ENCODE measurements at regions not wholly inside any gene's neighbourhood (a gene's known extent, or its start where the extent isn't known, plus 50 kb on each side); places are given as distances from the start of the nearest gene placed in this dataset.

DNA sequence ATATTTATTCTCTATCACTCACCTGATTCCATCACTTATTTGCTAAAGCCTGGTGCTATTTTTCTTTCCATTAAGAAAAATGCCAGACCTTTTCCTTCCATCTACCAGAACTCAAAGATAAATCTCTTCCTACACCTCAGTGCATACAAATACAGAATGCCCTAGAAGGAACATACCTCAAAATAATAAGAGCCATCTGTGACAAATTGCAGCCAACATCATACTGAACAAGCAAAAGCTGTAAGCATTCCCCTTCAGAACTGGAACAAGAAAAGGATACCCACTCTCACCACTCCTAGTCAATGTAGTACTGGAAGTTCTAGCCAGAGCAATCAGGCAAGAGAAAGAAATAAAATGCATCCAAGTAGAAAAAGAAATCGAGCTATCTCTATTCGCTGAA is 315.9 kb upstream of the UBE2E3 start (continued):
- TF ChIP-seq JUND (IDR thresholded peaks at IDR 0.05) = no peak

DNA sequence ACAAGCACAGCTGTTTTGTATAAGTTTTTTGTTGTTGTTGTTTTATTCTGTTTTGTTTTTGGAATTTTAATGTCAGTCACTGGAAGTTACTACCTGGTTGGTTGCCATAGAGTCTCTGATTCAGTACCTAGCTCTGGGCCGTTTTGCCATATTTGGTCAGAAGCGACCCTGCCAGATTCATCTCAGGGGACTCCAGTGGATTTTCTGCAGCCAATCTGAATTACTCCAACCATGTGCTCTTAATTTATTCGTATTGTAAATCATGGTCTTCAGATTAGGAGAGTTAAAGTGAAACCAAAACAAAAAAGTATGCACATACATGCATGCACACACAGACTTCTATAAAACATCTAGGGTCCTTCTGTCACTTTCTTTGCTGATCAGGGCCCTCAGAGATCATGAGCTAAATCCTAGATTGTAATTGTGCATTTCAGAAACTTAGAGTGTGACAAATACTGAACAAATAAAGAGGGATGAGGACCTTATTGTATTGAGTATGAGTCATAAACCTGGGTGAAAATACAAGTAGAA is 317.4 kb upstream of the UBE2E3 start:
- Histone ChIP-seq H3K36me3 (replicated peaks in 1 of 2; ENCODE audit: control insufficient read depth in 1 of 2, insufficient read depth in 2 of 2, low read length in 1 of 2) (no peaks in the 10 kb centered on the region), H3K9ac (no peak overlapping the region), H2AFZ (ENCODE audit: low read depth) (peak overlapping the region; percentile 43; the same call in 1 of the 2 replicates), H3K9me2 (no peaks in the 10 kb centered on the region), H3K79me2 (ENCODE audit: insufficient read depth) (no peaks in the 10 kb centered on the region), H3K4me2 (peak overlapping the region; percentile 49; the same call in 1 of the 2 replicates), H4K20me1 (ENCODE audit: insufficient read depth) (no peaks in the 10 kb centered on the region), H3K4me3 (ENCODE audit: low read depth in 2 of 2, low read length in 1 of 2) (0 out of 4 replicates have a peak overlapping the region, but pooled peaks of 1 of the 2 experiments have one; percentile 23), H3F3A (replicated peaks; ENCODE audit: insufficient read depth) (no peaks in the 10 kb centered on the region), H3K4me1 (ENCODE audit: control insufficient read depth in 1 of 2, insufficient read depth in 2 of 2, low read depth in 1 of 2, low read length in 1 of 2) (no peaks in the 10 kb centered on the region; a peak in 2 of 4 replicates), H3K27ac (ENCODE audit: low read depth in 2 of 2, low read length in 1 of 2) (no peak overlapping the region), H3K27me3 (ENCODE audit: insufficient read depth) (no peaks in the 10 kb centered on the region), H3K9me3 (no peaks in the 10 kb centered on the region)
- ChIA-PET CTCF (interaction anchor here (0.7 to 1.2 kb wide), 2 partner anchors 10 to 54 kb away, joined by 3 to 4 read pairs; no protein-coding TSS in a partner anchor), POLR2A (no interaction called here)
- no peak for DNase-seq
- 57% methylated on average over 3 of the region's 3 CpGs for WGBS (ENCODE audit: low lambda C conversion rate)
- TF ChIP-seq MEF2A (IDR thresholded peaks at IDR 0.05; ENCODE audit: borderline replicate concordance, low read depth) (no peak), GABPA (IDR thresholded peaks at IDR 0.05; ENCODE audit: low read depth) (no peak), EZH2phosphoT487 (IDR thresholded peaks at IDR 0.05; ENCODE audit: borderline replicate concordance, low read depth) (no peak), RAD21 (IDR thresholded peaks at IDR 0.05; ENCODE audit: low read length) (no peak), YY1 (IDR thresholded peaks at IDR 0.05; ENCODE audit: low read depth) (no peak), CHD2 (IDR thresholded peaks at IDR 0.05; ENCODE audit: low read length, partially characterized antibody) (no peak), FOXM1 (IDR thresholded peaks at IDR 0.05; ENCODE audit: low read depth) (no peak), GATA2 (CRISPR knock-in tag; IDR thresholded peaks at IDR 0.05) (no peak), TEAD4 (IDR thresholded peaks at IDR 0.05; ENCODE audit: borderline replicate concordance, insufficient read depth) (no peak), TAF1 (IDR thresholded peaks at IDR 0.05; ENCODE audit: borderline replicate concordance, low read depth, low read length) (no peak)
- TF ChIP-seq, protein P1, sequence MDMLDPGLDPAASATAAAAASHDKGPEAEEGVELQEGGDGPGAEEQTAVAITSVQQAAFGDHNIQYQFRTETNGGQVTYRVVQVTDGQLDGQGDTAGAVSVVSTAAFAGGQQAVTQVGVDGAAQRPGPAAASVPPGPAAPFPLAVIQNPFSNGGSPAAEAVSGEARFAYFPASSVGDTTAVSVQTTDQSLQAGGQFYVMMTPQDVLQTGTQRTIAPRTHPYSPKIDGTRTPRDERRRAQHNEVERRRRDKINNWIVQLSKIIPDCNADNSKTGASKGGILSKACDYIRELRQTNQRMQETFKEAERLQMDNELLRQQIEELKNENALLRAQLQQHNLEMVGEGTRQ (IDR thresholded peaks at IDR 0.05; ENCODE audit: borderline replicate concordance, low read depth, low read length) = no peak
- TF ChIP-seq, protein P2, sequence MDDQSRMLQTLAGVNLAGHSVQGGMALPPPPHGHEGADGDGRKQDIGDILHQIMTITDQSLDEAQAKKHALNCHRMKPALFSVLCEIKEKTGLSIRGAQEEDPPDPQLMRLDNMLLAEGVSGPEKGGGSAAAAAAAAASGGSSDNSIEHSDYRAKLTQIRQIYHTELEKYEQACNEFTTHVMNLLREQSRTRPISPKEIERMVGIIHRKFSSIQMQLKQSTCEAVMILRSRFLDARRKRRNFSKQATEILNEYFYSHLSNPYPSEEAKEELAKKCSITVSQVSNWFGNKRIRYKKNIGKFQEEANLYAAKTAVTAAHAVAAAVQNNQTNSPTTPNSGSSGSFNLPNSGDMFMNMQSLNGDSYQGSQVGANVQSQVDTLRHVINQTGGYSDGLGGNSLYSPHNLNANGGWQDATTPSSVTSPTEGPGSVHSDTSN (IDR thresholded peaks at IDR 0.05) = no peak

DNA sequence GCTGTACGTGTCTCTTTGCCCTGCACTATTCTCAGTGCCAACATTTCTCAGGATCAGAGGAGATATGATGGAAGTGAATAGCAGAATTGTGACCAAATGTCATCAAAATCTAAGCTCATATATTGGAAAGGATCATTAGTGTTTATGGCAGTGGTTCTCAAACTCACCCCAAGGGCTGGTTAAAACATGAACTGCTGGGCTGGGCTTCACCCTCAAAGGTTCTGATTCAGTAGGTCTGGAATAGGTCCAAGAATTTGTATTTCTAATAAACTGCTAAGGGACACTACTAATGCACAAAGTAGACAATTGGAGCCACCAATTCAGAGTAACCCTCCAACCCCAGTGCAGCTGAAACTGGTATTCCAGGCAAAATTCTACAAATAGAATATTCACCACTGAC is 317.9 kb upstream of the UBE2E3 start:
- Histone ChIP-seq H2AFZ (ENCODE audit: low read depth) (no peak overlapping the region), H3K4me3 (ENCODE audit: low read depth in 2 of 2, low read length in 1 of 2) (no peak overlapping the region), H3K9me3 (no peaks in the 10 kb centered on the region), H3K79me2 (ENCODE audit: insufficient read depth) (no peaks in the 10 kb centered on the region), H3K36me3 (replicated peaks in 1 of 2; ENCODE audit: control insufficient read depth in 1 of 2, insufficient read depth in 2 of 2, low read length in 1 of 2) (no peaks in the 10 kb centered on the region), H3K4me2 (0 out of 2 replicates have a peak overlapping the region, but pooled peaks have one; percentile 49), H3K27ac (ENCODE audit: low read depth in 2 of 2, low read length in 1 of 2) (no peak overlapping the region), H3K4me1 (ENCODE audit: control insufficient read depth in 1 of 2, insufficient read depth in 2 of 2, low read depth in 1 of 2, low read length in 1 of 2) (no peaks in the 10 kb centered on the region; a peak in 2 of 4 replicates), H3K27me3 (ENCODE audit: insufficient read depth) (no peaks in the 10 kb centered on the region), H4K20me1 (ENCODE audit: insufficient read depth) (no peaks in the 10 kb centered on the region), H3K9me2 (no peaks in the 10 kb centered on the region), H3K9ac (no peak overlapping the region), H3F3A (replicated peaks; ENCODE audit: insufficient read depth) (no peaks in the 10 kb centered on the region)
- 100% methylated on average over 1 of the region's 1 CpG for WGBS (ENCODE audit: low lambda C conversion rate)
- ChIA-PET POLR2A (no interaction called here), CTCF (interaction anchor here (0.7 to 1.2 kb wide), 2 partner anchors 10 to 55 kb away, joined by 3 to 4 read pairs; no protein-coding TSS in a partner anchor)
- DNase-seq = no peak
- no peak for TF ChIP-seq MXI1 (IDR thresholded peaks at IDR 0.05; ENCODE audit: low read depth, low read length)
- TF ChIP-seq, protein P3, sequence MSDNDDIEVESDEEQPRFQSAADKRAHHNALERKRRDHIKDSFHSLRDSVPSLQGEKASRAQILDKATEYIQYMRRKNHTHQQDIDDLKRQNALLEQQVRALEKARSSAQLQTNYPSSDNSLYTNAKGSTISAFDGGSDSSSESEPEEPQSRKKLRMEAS (IDR thresholded peaks at IDR 0.05; ENCODE audit: low read depth) = no peak
- TF ChIP-seq EP300 (IDR thresholded peaks at IDR 0.05; ENCODE audit: borderline replicate concordance in 1 of 2, low read depth in 1 of 2, low read length in 1 of 2) = no peak
- TF ChIP-seq, protein P4, sequence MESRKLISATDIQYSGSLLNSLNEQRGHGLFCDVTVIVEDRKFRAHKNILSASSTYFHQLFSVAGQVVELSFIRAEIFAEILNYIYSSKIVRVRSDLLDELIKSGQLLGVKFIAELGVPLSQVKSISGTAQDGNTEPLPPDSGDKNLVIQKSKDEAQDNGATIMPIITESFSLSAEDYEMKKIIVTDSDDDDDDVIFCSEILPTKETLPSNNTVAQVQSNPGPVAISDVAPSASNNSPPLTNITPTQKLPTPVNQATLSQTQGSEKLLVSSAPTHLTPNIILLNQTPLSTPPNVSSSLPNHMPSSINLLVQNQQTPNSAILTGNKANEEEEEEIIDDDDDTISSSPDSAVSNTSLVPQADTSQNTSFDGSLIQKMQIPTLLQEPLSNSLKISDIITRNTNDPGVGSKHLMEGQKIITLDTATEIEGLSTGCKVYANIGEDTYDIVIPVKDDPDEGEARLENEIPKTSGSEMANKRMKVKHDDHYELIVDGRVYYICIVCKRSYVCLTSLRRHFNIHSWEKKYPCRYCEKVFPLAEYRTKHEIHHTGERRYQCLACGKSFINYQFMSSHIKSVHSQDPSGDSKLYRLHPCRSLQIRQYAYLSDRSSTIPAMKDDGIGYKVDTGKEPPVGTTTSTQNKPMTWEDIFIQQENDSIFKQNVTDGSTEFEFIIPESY (IDR thresholded peaks at IDR 0.05; ENCODE audit: borderline replicate concordance, low read depth) = no peak
- TF ChIP-seq, protein P2 (IDR thresholded peaks at IDR 0.05) = no peak
- no peak for TF ChIP-seq POLR2AphosphoS5 (IDR thresholded peaks at IDR 0.05; ENCODE audit: low read depth, low read length)
- no peak for TF ChIP-seq YY1 (IDR thresholded peaks at IDR 0.05; ENCODE audit: low read depth)
- no peak for TF ChIP-seq FOXJ3 (CRISPR knock-in tag; IDR thresholded peaks at IDR 0.05)
- TF ChIP-seq, protein P5, sequence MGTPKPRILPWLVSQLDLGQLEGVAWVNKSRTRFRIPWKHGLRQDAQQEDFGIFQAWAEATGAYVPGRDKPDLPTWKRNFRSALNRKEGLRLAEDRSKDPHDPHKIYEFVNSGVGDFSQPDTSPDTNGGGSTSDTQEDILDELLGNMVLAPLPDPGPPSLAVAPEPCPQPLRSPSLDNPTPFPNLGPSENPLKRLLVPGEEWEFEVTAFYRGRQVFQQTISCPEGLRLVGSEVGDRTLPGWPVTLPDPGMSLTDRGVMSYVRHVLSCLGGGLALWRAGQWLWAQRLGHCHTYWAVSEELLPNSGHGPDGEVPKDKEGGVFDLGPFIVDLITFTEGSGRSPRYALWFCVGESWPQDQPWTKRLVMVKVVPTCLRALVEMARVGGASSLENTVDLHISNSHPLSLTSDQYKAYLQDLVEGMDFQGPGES (IDR thresholded peaks at IDR 0.05; ENCODE audit: low read depth, low read length) = no peak

Measured in SK-N-SH (cell line).